ENCODE measurements at regions not wholly inside any gene's neighbourhood (a gene's known extent, or its start where the extent isn't known, plus 50 kb on each side); places are given as distances from the start of the nearest gene placed in this dataset.

- TF ChIP-seq CTCF (IDR thresholded peaks at IDR 0.05; ENCODE audit: low read depth, low read length), result no peak
- in situ Hi-C loops (cut with HindIII; ENCODE audit: low sequenced_read_pairs), result no loop called here
- no peak for DNase-seq (ENCODE audit: low read depth, low spot score)
Observed at GRCh38 chr21:35777081-35777480, 283.2 kb downstream of the SETD4 start.

GRCh38 chr21:35775778-35776544 is 284.4 kb downstream of the SETD4 start:
- no peak for TF ChIP-seq CTCF (IDR thresholded peaks at IDR 0.05; ENCODE audit: low read depth, low read length)
- no peak overlapping the region for H3K4me3 ChIP-seq (ENCODE audit: low read depth, low read length)
- no peak for DNase-seq (ENCODE audit: low read depth, low spot score)
- in situ Hi-C loops (cut with HindIII; ENCODE audit: low sequenced_read_pairs), result no loop called here

More at GRCh38 chr21:35777081-35777480, 283.2 kb downstream of the SETD4 start:
- H3K4me3 ChIP-seq (ENCODE audit: low read depth, low read length), result no peak overlapping the region

- H3K4me3 ChIP-seq (ENCODE audit: low read depth, low read length), result no peak overlapping the region
- in situ Hi-C loops (cut with HindIII; ENCODE audit: low sequenced_read_pairs), result no loop called here
- no peak for TF ChIP-seq CTCF (IDR thresholded peaks at IDR 0.05; ENCODE audit: low read depth, low read length)
- no peak for DNase-seq (ENCODE audit: low read depth, low spot score)
Observed at GRCh38 chr21:35770101-35770945, 290.0 kb downstream of the SETD4 start.

- no peak for TF ChIP-seq CTCF (IDR thresholded peaks at IDR 0.05; ENCODE audit: low read depth, low read length)
- no peak for DNase-seq (ENCODE audit: low read depth, low spot score)
- H3K4me3 ChIP-seq (ENCODE audit: low read depth, low read length), result no peak overlapping the region
- in situ Hi-C loops (cut with HindIII; ENCODE audit: low sequenced_read_pairs), result no loop called here
Observed at GRCh38 chr21:35768187-35768586, 292.1 kb downstream of the SETD4 start.

- no peak for TF ChIP-seq CTCF (IDR thresholded peaks at IDR 0.05; ENCODE audit: low read depth, low read length)
- in situ Hi-C loops (cut with HindIII; ENCODE audit: low sequenced_read_pairs), result no loop called here
- no peak for DNase-seq (ENCODE audit: low read depth, low spot score)
- H3K4me3 ChIP-seq (ENCODE audit: low read depth, low read length), result no peak overlapping the region
Observed at GRCh38 chr21:35764586-35764985, 295.7 kb downstream of the SETD4 start.

GRCh38 chr21:35764077-35764476 is 296.2 kb downstream of the SETD4 start:
- TF ChIP-seq CTCF (IDR thresholded peaks at IDR 0.05; ENCODE audit: low read depth, low read length), result no peak
- H3K4me3 ChIP-seq (ENCODE audit: low read depth, low read length), result no peak overlapping the region
- DNase-seq (ENCODE audit: low read depth, low spot score), result no peak
- in situ Hi-C loops (cut with HindIII; ENCODE audit: low sequenced_read_pairs), result no loop called here
